GM18502 (cell line): ENCODE measurements at regions not wholly inside any gene's neighbourhood (a gene's known extent, or its start where the extent isn't known, plus 50 kb on each side); places are given as distances from the start of the nearest gene placed in this dataset.

ENCODE experiments used
- ATAC-seq: cut with Tn5 transposase; IDR thresholded peaks from one replicate; pipeline ENCODE4 v1.9.1; 2021; ENCODE audit warnings: mild to moderate bottlenecking; ENCODE audit not compliant: unreplicated experiment, poor library complexity

DNA sequence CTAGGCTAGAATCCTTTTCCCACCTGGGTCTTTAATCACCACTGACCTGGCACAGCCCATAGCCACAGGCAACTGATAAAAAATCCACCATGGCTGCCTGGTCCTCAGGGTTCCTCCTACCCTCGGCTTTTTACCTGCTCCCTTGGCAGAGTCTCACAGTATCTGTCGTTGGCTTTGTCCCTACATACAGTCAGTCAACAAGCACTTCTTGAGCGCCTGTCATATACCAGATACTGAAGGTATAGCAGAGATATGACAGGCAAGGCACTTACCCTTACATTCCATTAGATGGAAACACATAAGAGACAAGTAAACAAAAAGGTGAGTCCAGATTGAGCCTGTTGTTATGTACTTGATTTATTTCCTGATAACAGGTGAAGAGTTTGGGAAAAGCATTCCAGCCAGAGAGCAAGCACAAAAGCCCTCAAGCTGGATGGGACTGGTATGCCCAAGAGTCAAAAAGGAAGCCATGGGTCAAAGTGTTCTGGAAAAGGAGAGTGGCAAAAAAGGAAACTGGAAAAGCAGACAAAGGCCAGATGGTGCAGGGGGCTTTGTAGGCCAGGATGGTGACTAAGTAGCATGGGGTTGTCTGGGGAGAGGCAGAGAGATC, 247.0 kb downstream of the CHD9NB start:
- ATAC-seq = no peak

DNA sequence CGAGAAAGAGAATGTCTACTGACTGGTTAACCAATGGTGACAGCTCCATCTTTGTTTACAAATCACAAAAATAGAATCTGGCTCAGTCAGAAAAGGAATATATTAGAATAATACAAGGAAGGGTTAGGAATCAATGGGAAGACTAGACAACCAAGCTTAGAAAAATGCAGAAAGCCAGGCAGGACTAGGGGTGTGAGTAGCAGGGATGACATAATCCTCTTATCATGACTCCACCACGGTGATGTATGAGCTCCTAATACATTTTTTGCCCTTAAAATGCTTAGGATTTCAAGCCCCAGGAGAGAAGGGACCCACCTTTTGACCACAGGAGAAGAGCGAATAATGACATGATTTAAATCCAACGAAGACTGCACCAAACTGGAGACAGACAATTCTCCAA, 252.3 kb downstream of the CHD9NB start:
- no peak for ATAC-seq

DNA sequence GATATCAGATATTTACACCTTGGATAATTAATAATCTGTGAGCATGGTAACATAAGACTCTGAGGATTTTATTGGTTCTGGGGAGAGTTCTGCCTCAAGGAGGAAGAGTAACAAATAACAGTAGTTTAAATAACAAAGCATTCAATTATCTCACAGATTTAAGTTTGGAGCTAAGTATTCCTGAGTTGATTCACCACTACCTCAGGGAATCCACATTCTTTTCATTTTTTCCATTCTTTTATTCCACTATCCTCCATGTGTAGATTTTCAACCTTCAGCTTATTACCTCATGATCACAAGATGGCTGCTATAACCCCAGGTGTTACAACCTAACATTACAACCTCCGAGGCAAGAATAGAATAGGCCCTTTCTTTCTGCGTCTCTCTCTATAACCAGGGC, 252.2 kb upstream of the TOX3 start:
- ATAC-seq = no peak

DNA sequence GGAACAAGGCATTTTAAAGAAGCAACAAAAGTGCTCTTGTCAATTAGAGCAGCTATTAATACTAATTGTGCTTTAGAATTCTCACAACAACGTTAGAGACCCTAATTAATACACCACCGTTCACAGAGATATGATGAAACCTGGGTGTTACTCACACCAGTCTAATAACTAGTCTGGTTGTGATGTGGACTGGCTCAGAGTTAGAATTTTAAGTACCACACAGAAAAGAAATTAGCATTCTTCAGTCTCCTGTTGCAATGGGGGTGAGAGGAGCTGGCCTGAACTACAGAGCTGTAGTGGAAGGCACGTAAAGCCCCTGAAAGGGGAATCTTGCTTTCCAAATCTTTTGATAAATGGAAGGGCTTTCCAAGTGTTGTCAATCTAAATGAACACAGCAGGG, 240.8 kb upstream of the TOX3 start:
- ATAC-seq = no peak

DNA sequence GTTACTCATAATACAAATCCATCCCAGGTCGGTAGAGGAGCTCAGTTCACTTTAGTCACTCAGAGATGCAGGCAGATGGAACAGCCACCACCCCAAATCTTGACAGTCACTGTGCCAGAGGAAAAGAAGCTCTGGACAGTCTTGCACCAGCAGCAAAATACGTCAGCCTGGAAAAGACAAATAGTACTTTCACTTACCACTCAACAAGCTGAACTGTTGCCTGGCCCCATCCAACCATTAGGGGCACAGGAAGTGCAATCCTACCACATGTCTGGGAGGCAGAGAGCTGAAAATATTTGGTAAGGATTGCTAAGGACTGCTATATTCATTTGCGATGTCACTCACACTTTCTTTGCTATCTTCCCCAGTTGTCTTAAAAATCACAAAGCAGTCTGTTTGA, 239.1 kb upstream of the TOX3 start:
- ATAC-seq = no peak

DNA sequence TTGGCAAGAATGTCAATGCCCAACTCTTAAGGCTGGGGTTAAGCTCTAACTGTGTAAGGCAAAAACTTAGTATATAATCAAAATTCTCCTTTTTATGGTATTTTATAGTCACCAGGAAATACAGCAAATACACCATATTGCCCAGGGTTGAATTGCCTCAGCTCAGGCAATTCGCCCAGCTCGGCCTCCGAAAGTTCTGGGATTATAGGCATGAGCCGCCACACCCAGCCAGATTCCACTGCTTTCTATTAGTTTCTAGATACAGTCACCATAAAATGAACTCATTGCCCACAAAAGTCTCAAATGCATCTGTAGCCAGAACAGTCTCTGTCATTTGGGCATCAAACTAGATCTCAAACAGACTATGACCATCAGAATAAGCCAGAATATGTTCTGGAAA, 238.7 kb upstream of the TOX3 start:
- no peak for ATAC-seq

DNA sequence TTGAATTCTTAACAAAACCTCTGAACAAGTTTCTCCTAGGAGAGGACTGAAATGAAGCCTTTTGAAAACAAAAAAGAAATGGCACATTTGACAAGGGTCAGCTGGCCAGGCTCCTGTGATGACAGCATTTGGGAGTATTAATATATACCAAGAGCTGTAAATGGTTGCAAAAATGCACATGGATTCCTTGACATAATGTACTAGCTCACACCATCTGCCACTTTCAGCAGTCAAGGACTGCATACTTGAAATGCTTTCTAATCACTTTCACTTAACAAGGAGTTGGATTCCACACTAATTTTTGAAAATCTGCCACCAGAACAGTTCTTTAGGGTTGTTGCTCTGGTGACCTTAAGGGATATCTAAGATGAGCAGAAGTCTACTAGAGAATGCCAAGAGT, 236.7 kb upstream of the TOX3 start:
- ATAC-seq = no peak

DNA sequence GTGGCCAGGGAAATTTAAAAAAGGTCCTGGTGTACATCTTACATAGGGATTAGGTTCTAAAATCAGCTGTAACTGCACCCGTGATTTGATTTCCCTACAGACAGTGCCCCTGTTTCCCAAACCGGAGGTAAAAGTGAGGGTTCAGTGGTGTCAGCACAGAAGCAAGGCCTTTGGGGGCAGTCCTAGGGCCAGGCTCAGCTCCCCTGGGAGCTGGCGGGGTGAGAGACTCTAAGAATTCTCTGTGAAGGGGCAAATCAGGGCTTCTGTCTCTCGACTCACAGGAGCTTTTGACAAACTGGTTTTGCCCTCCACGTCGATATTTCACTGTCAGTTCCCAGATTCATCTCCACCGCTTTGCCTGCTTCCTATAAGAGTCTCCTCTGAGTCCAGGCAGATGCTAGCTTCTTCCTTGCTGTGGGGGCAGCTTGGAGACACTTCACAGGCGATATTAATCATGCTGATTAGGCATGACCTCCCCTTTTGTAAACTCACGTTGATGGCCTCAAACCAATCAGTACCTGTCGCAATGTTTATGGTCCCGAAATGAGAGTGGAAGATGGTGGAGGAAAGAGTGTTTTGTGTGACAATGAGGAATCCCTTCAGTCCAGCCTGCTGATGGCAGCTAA, 234.2 kb upstream of the TOX3 start:
- no peak for ATAC-seq

DNA sequence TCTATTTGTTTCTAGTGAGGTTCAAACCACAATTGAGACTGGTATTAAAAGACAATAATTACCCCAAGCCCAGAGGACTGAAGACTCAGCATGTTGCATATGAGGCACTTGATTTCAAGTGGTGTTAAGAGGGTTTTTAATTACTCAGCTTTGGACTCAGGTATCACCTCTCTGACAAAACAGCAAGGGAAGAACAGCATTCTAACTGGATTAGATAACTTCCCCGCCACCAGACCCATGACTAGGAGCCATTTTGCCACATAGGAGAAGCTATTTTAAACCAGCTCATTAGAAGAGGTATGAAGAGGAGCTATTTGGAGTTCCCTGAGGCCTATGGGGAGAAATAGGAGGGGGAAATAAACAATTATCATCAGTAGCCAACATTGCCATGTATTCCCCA, 226.1 kb upstream of the TOX3 start:
- ATAC-seq = no peak

DNA sequence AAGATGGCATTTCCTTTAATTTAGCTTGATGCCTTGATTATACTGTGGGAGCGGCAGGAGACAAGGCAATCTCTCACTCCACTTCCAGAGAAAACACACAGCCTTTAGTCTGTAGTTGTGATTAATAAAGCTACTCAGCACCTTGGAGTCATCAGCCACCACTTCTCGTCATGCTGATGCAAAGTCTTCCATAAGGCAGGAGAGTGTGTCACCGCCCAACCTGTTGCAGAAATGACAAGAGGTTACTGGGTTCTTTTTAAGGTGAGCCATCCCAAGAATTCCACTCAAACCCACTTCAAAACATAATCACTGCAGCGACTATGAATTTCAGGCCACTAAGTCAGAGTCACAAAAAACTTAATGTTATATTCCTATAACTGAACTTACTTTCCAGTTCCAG, 223.9 kb upstream of the TOX3 start:
- no peak for ATAC-seq

DNA sequence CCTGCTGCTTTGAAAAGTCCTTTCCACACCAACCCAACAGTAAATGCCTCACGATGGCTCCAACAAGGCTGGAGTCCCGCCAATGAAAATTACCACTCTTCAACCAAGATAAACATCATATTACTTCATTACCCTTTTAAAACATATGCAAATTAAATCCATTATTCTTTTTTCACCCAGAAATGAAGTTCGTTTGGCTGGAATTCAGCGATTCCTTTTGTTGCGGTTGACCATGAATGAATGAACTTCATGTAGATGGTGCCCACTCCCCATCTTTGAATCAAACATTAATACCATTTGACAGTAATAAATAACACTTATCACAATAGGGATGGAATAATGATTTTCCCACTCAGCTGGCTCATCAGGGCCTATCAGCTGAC, 211.5 kb upstream of the TOX3 start:
- ATAC-seq = no peak

DNA sequence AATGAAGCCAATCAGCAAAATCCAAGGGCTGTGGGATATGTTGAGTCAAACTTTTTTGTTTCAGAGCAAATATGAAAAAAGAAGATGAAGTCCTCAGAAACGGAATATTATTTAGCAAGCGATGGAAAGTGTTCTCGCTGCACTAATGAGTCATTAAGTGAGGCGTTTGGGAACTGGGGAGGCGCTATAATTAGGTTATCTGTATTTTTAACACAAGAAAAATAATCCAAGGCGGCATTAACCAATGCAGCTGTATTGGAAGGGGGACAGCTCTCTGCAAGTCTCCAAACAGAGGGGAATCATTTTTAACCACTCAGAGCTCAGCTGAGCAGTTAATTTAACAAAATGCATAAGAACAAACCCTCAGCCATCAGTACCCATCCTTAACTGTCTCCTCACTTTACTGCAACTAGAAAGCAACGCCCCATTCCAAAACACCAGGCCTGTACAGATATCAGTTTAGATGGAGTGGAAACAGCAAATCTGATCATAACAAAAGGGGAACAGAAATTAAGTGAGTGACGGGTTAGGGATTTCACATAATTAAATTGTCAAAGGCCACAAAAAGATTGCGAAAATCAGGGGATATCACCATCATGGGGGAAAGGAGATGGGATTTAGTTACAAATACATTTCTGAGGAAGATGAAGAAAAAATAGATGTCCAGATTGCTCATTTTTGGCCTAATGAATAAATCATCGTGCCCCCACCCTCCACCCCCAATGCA, 211.0 kb upstream of the TOX3 start:
- ATAC-seq = no peak

DNA sequence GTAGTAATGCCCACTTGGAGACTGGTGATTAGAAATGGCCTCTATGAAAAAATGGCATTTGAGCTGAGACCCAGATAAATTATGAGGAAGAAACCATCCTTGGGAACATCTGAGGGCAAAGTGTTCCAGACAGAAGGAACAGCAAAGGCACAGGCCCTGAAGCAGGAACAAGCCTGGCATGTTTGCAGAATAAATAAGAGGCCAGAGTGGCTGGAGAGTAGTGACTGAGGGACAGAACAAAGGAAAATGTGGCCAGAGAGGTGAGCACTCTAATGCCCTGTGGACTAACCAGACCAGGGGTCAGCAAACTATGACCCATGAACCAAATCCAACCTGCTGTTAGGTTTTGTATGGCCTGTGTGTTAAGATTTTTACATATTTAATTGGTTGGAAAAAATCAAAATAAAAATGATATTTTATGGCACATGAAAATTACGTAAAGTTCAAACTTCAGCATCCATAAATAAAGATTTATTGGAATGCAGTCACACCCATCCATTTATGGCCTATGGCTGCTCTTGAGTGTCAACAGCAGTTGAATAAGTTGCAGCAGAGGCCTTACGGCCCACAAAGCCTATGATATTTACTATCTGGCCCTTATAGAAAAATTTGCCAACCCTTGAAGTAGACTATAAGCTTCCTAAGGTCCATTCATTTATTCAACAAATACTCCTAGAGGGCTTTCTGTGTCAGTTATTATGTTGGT, 210.0 kb upstream of the TOX3 start:
- ATAC-seq = no peak

DNA sequence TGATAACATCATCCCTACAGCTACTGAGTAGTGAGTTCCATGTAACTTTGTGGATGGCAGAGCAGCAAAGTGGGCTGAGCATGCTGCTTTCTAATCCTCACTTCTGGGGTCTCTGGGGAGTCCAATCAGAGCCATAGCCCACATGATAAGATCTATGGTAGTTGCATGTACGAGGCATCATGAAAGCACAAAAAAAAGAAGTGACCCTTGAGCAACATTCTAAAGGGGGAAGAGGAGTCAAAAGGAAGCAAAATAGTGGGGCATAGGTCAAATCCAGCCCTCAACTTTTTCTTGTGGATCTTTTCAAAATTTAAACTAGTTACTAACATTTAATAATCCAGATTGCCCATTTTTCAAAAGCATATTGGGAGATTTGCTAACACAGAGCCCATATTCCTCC, 208.5 kb upstream of the TOX3 start:
- ATAC-seq = no peak

DNA sequence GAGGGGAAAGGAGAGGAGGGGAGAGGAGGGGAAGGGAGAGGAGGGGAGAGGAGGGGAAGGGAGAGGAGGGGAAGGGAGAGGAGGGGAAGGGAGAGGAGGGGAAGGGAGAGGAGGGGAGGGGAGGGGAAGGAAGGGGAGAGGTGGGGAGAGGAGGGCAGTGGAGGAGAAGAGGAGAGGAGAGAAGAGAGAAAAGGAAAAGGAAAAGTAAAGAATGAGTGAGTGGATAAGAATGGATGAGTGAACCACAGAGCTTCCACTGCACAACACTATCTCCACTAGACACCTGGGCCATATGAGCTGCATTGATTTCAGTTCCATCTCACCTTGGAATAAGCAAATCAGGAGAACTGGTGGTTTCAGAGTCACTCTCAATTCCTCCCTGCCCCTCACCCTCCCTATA, 204.1 kb upstream of the TOX3 start:
- ATAC-seq = no peak

DNA sequence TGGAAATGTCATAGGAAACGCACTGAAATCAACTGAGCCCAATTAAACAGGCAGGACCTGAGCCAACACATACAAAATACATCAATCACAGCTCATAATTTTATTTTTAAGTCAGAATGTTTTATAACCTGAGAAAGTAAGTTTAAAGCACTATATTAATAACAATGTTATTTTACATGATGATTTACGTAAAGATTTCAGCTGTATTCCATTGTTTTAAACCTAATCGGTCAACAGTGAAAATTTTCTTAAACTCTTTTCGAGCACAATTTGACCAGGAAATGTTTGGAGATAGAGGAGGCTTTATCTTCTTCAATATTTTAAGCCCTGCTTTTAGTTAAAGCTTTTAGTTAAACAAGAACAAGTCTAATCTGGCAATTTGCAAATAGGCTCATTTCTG, 201.8 kb upstream of the TOX3 start:
- ATAC-seq = no peak

DNA sequence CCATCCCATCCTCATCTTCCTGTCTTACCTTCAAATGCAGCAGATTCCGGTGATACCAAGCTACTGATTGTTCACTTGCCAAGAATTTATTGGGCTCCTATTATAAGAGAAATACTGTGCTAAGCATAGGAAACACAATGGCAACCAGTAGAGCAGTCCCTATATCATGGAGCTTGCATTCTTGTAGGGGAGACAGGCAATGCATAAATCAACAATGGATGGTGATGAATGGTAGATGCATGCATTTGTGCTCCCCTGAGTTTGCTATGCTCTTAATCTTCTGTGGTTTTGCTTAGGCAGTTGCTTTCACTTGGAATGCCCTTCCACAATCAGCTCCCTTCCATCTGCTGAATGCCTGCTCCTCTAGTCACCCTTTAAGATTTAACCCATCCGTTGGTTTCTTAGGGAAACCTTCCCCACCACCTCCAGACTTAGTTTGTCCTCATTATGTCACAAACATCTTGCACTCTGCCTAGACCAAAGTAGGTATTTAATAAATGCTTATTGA, 200.2 kb upstream of the TOX3 start:
- no peak for ATAC-seq

DNA sequence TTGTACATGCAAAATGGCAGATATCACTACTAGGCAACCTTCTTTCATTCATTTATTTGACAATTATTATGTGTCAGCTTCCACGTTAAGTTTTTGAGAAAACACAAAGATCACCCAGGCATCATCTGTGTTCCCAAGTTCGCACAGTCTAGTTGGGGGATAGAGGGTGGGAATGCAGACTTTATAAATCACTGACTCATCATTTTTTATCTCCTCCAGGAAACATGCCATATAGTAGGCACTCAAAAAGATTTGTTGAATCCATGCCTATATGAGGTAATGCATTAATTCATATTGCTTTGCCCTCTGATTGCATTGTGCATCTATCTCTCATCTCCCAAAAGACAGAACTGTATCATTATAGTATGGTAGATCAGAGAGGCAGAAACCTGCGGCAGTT, 196.8 kb upstream of the TOX3 start:
- no peak for ATAC-seq

DNA sequence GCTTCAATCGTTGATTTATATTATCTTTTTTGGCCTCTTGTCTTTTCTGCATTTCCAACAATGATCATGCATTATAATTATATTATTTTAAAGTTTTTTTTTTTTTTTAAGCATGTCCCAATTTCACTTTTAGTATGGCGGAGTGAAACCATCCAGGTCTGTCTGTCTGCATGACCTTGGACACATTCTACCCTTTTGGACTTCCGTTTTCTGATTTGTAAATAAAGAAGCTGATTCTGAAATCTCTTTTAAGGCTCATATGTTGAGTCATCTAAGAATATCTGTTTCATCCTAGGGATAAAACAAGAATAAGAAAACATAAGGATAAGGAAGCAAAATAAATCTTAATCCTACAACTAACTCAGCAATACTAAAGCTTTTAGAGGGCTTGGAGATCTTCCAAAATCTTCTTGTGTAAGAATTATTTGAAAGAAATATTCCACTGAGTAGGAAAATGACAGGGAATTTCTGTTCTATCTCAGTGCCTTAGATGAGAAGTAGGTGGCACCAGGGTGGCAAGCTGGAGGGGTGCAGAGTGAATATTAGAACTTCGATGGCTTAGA, 195.7 kb upstream of the TOX3 start:
- no peak for ATAC-seq

DNA sequence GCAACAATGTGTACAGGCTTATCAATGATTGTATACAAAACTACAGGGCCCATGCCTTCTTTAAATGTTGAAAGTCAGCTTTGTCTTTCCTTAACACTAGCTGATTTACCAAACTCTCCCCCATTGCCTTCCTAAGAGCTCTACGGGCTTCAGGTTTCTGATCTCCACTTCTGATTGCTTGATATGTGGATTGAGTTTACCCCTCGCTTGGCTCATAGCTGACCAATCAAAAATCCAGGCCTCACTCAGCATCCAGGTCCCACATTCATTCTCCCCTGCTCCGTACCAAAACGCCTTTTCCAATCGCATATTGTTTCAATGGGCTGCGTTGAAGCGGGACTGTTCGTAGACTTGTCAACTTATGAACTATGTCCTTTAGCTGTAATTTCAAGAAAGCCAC, 195.1 kb upstream of the TOX3 start:
- ATAC-seq = no peak

DNA sequence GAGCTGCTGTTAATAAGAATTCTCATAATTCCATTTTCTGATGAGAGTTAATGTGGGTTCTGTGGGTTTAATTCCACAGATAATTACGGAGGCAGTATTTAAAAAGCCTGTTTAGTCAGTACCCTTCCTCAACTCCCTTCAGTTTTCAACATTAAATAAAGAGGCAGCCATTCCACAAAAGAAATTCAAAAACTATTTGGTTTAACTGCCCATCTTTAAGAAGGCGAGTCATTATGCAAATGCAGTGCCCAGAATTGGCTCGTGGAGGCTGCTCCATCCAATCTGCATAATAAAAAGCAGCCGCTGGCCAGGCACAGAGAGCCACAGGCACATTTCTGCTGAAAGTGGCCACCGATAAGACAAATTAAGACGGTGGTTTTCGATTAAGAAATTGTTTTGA, 194.4 kb upstream of the TOX3 start:
- ATAC-seq = no peak
